Stimulated activated CD4-positive, alpha-beta T cell treated with anti-CD3 and anti-CD28 coated beads, Interleukin-1b, Interleukin-23, amount 100 ng/mL, for 24 hours (primary cell): ENCODE measurements at regions not wholly inside any gene's neighbourhood (a gene's known extent, or its start where the extent isn't known, plus 50 kb on each side); places are given as distances from the start of the nearest gene placed in this dataset.

Experiments
- DNase-seq, 4 experiments: peaks; one replicate each; pipeline ENCODE4 v3.0.0-alpha.2; 2020; ENCODE audit warnings: low read depth in 4 of 4, low spot score in 1 of 4

GRCh38 chr18:75506913-75507312, 79.4 kb upstream of the SMIM21 start:
- DNase-seq = no peak

- DNase-seq = no peak
Observed at GRCh38 chr18:75504469-75504868, 77.0 kb upstream of the SMIM21 start.

- DNase-seq = no peak
Observed at GRCh38 chr18:75503615-75504014, 76.1 kb upstream of the SMIM21 start.

- DNase-seq = no peak
Observed at GRCh38 chr18:75502286-75502685, 74.8 kb upstream of the SMIM21 start.

- no peak for DNase-seq
Observed at GRCh38 chr18:75500545-75500944, 73.0 kb upstream of the SMIM21 start.

- no peak for DNase-seq
Observed at GRCh38 chr18:75497576-75498235, 70.2 kb upstream of the SMIM21 start.

- no peak for DNase-seq
Observed at GRCh38 chr18:75496151-75496550, 68.6 kb upstream of the SMIM21 start.

- no peak for DNase-seq
Observed at GRCh38 chr18:75492852-75493251, 65.3 kb upstream of the SMIM21 start.

GRCh38 chr18:75491361-75491760, 63.9 kb upstream of the SMIM21 start:
- DNase-seq = no peak

- DNase-seq = no peak
Observed at GRCh38 chr18:75489493-75490190, 62.1 kb upstream of the SMIM21 start.

GRCh38 chr18:75483662-75484061, 56.2 kb upstream of the SMIM21 start:
- no peak for DNase-seq

- DNase-seq = no peak
Observed at GRCh38 chr18:75482880-75483279, 55.4 kb upstream of the SMIM21 start.

- DNase-seq = no peak
Observed at GRCh38 chr18:75480487-75480886, 53.0 kb upstream of the SMIM21 start.

GRCh38 chr18:75478996-75479880, 51.7 kb upstream of the SMIM21 start:
- DNase-seq = no peak

- DNase-seq = no peak
Observed at GRCh38 chr18:75477900-75478299, 50.4 kb upstream of the SMIM21 start.
